ENCODE measurements at regions not wholly inside any gene's neighbourhood (a gene's known extent, or its start where the extent isn't known, plus 50 kb on each side); places are given as distances from the start of the nearest gene placed in this dataset.

GRCh38 chr5:60489377-60489776 lies 210.6 kb downstream of the DEPDC1B start:
- TF ChIP-seq, protein P1, sequence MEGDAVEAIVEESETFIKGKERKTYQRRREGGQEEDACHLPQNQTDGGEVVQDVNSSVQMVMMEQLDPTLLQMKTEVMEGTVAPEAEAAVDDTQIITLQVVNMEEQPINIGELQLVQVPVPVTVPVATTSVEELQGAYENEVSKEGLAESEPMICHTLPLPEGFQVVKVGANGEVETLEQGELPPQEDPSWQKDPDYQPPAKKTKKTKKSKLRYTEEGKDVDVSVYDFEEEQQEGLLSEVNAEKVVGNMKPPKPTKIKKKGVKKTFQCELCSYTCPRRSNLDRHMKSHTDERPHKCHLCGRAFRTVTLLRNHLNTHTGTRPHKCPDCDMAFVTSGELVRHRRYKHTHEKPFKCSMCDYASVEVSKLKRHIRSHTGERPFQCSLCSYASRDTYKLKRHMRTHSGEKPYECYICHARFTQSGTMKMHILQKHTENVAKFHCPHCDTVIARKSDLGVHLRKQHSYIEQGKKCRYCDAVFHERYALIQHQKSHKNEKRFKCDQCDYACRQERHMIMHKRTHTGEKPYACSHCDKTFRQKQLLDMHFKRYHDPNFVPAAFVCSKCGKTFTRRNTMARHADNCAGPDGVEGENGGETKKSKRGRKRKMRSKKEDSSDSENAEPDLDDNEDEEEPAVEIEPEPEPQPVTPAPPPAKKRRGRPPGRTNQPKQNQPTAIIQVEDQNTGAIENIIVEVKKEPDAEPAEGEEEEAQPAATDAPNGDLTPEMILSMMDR (conservative IDR thresholded peaks at IDR 0.05; ENCODE audit: low read depth, low read length) = no peak

DNA sequence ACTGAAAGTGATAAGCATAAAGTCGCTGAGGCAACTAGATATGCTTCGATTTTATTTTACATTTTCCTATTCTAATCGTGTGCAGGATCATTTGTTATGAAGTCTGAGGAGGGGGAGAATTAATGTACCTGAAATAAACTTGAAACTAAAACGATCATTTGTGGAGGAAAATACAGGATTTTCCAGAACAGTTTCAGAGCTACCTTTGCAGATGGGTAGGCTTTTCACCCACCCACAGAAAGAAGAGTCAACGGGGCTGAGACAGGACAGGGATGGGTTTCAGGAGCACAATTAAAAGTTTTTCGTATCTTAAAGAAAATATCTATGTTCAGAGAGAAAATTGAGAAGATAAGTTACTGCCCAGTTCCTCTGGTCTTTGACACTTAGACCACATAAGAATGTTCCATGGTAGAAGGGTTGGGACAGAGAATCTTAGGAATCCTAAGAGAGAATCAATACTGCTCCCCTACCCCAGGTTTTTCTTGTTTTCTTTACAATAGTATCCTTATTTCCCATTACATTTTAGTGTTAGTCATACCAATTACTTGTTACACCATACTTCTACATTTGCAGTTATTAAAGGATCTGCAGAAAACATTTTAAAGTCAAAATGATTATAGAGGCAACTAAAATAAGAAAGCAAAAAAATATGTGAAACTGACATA lies 211.4 kb downstream of the DEPDC1B start:
- no peak overlapping the region for H3K4me3 ChIP-seq (ENCODE audit: low read depth, low read length)
- DNase-seq (ENCODE audit: low read depth) = no peak
- TF ChIP-seq, protein P1 (conservative IDR thresholded peaks at IDR 0.05; ENCODE audit: low read depth, low read length) = no peak

More at GRCh38 chr5:60489377-60489776, 210.6 kb downstream of the DEPDC1B start:
- no peak for DNase-seq (ENCODE audit: low read depth)
- H3K4me3 ChIP-seq (ENCODE audit: low read depth, low read length) = no peak overlapping the region

DNA sequence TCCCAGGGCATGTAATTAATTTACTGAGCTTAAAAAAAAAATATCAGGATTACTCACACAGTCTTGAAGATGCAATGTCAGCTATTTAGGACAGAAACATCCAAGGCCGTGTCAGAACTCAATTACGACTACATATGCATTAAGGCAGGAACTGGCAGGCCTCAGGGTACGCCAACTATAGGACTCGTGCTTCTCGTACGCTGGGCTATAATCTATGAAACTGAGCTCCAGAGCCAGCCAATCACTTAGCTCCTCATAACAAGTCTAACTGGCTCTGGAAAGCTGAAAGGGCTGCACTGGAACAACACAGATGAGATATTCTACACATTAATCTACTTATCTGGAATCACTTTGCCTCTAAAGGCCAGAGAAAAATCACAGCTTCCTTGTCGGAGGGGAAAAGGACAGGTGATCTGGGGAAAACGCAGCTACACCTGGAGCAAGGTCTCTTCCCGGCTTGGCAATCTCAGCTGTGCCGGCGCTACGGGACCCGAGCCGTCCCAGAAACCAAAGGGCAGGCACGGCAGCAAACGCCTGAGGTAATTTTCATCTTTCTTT lies 212.0 kb downstream of the DEPDC1B start:
- TF ChIP-seq, protein P1 (conservative IDR thresholded peaks at IDR 0.05; ENCODE audit: low read depth, low read length) = no peak
- DNase-seq (ENCODE audit: low read depth) = no peak
- H3K4me3 ChIP-seq (ENCODE audit: low read depth, low read length) = no peak overlapping the region

DNA sequence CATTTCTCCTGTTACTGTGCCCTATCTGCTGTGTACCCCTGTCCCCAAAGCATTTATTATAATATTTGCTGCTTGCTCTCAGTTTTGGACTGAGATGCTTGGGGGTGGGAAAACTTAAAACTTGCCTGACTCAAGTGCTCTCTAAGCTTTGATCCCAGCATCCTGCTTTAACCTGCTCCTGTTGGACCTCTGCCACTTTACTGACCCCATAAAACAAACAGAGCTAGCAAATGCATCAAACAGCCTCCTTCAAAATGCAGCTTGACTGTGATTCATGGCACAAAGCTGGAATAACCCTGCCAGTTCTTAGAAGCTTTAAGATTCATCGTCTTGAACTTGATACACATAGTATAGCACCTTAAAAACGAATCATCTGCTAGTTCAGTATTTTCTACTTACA lies 212.5 kb downstream of the DEPDC1B start:
- no peak for DNase-seq (ENCODE audit: low read depth)
- no peak overlapping the region for H3K4me3 ChIP-seq (ENCODE audit: low read depth, low read length)
- TF ChIP-seq, protein P1 (conservative IDR thresholded peaks at IDR 0.05; ENCODE audit: low read depth, low read length) = no peak

DNA sequence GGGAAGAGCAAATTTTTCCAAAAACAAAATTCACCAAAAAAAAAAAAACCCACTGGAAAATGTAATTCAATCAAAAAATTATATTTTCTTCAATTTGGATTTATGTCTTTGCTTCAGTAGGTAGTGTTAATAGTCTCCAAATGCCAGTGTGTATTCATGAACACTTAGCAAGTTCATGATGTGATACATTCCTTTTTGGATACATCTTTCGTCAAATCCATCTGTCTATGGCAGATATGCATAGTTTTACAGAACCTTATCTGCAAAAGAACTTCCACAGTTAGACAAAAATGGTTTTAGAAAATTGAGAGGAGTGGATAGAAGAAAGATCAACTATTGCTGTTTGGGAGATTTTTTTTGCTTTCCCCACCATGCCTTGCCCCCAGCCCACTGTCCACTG lies 214.6 kb downstream of the DEPDC1B start:
- TF ChIP-seq, protein P1 (conservative IDR thresholded peaks at IDR 0.05; ENCODE audit: low read depth, low read length) = no peak
- DNase-seq (ENCODE audit: low read depth) = no peak
- no peak overlapping the region for H3K4me3 ChIP-seq (ENCODE audit: low read depth, low read length)

GRCh38 chr5:60483050-60483449 lies 216.9 kb downstream of the DEPDC1B start:
- TF ChIP-seq, protein P1 (conservative IDR thresholded peaks at IDR 0.05; ENCODE audit: low read depth, low read length) = no peak
- no peak overlapping the region for H3K4me3 ChIP-seq (ENCODE audit: low read depth, low read length)
- DNase-seq (ENCODE audit: low read depth) = no peak

DNA sequence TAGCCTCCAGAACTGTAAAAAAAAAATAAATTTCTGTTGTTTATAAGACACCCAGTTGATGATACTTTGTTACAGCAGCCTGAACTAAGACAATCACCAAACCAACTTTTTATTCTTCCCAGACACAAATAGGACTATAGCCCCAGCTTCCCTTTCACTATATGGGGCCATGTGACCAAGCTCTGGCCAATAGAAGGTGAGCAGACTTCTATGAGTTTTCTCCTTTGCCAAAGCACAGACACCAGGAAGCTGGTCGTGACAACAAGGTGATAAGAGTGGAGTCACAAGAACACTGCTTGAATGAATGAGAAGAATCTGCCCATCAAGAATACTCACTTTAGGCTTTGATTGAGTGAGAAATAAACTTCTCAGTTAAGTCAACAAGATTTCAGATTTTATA lies 217.7 kb downstream of the DEPDC1B start:
- TF ChIP-seq, protein P1 (conservative IDR thresholded peaks at IDR 0.05; ENCODE audit: low read depth, low read length) = no peak
- DNase-seq (ENCODE audit: low read depth) = no peak
- H3K4me3 ChIP-seq (ENCODE audit: low read depth, low read length) = no peak overlapping the region
